Activated CD4-positive, alpha-beta T cell treated with anti-CD3 and anti-CD28 coated beads, Interleukin-2, amount 50 U/mL, for 48 hours (primary cell): ENCODE measurements at regions not wholly inside any gene's neighbourhood (a gene's known extent, or its start where the extent isn't known, plus 50 kb on each side); places are given as distances from the start of the nearest gene placed in this dataset.

ENCODE experiments used
- DNase-seq, 2 experiments: peaks; one replicate each; pipeline ENCODE4 v3.0.0-alpha.2; 2020

- no peak for DNase-seq
Observed at GRCh38 chr14:65286443-65286842, 126.1 kb upstream of the FUT8 start.

- DNase-seq = peak; percentile 63 to 71
Observed at GRCh38 chr14:65287264-65288131, 125.0 kb upstream of the FUT8 start.

DNA sequence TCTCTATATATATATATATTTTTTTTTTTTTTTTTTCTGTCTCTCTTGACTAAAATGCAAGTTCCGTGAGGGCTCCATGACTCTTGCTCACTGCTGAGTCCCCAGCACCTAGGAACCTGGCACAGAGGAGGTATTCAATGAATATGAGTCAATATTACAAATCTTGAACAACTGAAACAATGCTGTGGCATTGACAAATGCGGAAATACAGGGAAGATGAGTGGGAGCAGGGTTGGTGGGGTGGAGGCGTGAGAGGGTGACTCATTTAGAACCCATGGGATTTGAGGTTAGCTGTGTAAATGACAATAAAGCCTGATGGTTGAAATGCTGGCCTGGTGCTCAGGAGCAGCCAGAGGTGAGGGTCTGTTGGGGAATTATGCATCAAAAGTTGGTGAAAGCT lies 121.7 kb upstream of the FUT8 start:
- peak; percentile 57 to 75 for DNase-seq

- DNase-seq = no peak
Observed at GRCh38 chr14:65291531-65291930, 121.0 kb upstream of the FUT8 start.

- no peak for DNase-seq
Observed at GRCh38 chr14:65294816-65295215, 117.7 kb upstream of the FUT8 start.

DNA sequence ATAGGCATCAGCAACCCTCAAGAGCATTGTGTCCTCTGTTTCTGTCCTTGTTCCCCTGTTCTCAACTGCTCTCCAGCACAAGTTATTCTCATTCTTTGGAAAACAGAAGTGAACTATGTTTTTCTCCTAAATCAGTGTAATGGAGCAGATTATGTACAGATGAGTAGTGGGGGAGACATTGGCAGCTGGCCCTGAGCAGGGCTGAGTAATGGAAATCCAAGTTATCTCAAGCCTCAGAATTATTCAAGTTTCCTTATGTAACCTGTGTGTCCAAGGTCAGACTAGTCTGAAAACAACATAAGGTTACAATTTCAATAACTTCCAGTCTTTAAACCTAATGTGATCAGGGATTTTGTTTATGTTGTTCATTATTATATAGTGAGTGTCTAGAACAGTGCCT lies 116.1 kb upstream of the FUT8 start:
- no peak for DNase-seq

DNA sequence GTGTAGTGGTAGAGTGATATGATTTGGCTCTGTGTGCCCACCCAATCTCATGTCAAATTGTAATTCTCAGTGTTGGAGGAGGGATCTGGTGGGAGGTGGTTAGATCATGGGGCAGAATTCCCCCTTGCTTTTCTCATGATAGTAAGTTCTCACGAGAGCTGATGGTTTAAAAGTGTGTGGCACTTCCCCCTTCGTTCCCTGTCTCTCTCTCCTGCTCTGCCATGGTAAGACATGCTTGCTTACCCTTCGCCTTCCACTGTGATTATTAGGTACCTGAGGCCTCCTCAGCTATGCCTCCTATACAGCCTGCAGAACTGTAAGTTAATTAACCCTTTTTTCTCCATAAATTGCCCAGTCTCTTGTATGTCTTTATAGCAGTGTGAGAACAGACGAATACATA lies 115.7 kb upstream of the FUT8 start:
- DNase-seq = no peak

GRCh38 chr14:65297744-65298143 lies 114.8 kb upstream of the FUT8 start:
- DNase-seq = no peak

DNA sequence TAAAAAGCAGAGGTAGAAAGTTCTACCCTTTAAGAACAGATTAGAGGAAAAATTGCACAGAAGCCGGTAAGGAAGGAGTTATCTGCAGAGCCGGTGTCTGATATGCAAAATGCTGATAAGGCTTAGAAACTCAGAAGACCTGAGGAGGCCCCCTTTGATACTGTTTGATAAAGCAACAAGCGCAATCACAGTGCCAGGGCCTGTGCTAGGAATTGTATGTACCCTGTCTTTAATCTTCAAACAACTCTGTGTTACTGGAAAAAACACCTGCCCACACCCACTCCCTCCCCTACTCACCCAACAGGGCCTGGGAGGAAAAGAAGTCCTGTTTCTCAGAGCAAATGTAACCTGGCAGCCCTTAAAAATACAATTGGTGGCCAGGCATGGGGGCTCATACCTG lies 112.7 kb upstream of the FUT8 start:
- no peak for DNase-seq

- no peak for DNase-seq
Observed at GRCh38 chr14:65301862-65302539, 110.5 kb upstream of the FUT8 start.

DNA sequence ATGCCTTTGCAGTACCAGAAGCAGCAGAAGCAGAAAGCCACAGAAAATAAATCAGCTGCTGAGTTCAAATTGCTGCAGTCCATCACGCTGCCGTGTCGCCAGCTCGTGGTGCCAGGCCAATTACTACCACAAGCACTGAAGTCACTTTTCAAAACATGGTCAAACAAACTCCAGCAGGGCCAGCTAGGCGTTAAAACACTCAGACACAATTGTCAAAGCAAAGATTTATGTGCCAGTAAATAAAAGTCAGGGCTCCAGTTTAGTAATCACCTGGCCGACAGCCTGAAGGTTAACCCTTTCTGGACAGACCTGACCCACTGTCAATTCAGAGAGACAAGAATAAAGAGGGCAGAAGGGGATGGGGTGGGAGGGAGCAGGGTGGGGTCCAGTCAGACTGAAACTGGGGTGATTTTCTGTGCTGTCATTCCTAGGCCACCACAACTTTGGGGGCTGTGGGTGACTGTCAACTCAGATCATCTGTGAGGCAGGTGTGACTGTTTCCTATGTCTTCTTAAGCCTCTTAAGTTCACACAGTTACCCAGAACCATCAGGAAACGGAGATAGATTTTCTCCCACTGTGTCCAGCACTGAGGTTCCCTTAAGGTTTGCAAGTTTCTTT lies 109.8 kb upstream of the FUT8 start:
- peak; percentile 55 to 66 for DNase-seq

GRCh38 chr14:65303190-65303898 lies 109.2 kb upstream of the FUT8 start:
- DNase-seq = peak in 1 of 2 experiments; percentile 46

- DNase-seq = no peak
Observed at GRCh38 chr14:65303899-65304222, 108.7 kb upstream of the FUT8 start.

DNA sequence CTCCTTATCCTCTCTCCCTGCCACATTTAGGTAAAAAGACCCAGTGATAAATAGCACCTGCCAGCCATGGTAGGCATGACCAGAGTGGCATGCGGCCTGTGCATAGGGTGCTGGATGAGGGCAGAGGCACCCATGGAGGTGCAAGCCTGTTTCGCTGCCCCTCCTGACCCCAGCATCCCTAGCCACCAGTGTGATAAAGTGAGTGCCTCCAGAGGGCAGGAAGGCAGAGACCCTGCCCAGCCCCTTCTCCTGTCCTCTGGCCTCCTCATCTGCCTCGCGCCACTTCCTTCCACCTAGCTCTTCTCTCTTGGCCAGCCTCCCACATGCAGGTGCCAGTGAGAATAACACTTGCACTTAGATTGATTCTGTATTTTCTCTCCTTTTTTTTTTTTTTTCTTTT lies 108.3 kb upstream of the FUT8 start:
- no peak for DNase-seq

DNA sequence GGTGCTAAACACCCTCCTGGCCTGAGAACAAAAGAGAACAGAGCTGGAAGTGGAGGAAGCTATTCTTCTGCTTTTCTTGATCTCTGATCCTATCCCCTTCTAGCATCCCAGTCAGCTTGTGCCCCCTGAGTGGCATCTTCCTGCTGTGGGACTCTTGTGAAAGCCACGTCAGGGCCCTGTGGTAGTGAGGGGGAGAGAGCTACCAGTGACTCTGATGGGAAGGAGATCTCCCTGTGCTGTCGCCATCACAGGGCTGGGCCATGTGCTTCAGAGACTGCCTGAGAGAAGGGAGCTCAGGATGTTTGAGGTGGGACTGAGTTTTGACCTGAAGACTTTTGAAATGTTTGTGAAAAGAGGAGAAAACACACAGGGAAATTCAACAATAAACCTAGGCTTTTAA lies 107.6 kb upstream of the FUT8 start:
- DNase-seq = no peak

GRCh38 chr14:65308536-65308935 lies 104.0 kb upstream of the FUT8 start:
- DNase-seq = no peak

DNA sequence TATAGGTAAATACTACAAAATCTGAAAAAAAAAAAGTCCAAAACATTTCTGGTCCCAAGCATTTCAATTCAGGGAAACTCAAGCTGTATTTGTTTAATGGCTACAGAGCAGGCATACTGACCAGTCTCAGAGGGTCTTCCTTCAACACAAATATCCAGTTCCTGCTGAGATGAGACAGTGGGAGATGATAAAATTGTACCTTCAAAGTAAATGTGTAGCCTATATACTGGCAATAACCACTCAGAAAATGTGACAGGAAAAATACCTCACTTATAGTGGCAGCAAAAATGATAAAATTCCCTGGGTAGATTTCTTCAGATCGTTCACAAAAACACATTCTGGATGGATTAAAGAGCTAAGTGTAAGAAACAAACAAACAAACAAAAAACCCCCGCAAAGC lies 102.0 kb upstream of the FUT8 start:
- DNase-seq = no peak

DNA sequence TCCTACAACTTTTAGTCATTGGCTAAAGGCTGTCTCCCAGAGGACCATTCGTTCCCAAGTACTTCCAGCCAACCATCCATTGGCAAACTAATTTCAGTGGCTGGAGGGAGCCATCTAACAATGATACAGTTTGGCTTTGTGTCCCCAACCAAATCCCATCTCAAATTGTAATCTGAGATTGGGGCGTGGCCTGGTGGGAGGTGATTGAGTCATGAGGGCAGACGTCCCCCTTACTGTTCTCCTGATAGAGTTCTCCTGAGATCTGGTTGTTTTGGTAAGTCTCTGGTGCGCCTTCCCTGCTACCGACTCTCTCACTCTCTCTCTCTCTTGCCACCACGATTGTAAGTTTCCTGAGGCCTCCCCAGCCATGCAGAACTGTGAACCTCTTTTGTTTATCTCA lies 99.7 kb upstream of the FUT8 start:
- DNase-seq = no peak

- DNase-seq = no peak
Observed at GRCh38 chr14:65318636-65319506, 93.7 kb upstream of the FUT8 start.

- no peak for DNase-seq
Observed at GRCh38 chr14:65320661-65321308, 91.7 kb upstream of the FUT8 start.

DNA sequence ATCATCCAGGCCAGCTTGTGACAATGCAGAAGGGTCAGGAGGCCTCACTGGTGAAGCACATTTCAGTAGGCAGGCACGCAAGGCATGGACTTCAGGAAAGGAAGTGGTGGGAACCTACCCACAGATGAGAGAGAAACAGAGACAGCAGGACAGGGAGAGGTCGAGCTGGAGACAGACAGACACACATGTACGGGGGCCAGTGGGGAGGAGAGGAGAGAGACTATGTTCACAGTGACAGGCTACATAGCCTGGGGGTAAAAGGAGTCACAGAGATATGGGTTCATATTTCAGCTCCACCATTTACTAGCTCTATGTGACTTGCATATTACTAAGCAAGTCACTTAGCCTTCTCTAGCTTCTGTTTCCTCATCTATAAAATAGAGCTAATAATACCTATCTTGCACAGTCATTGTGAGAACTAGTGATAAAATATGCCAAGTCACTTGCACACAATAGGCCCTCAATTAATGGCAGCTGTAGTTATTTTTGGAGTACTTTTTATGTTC lies 91.1 kb upstream of the FUT8 start:
- DNase-seq = peak; percentile 23 to 39

- no peak for DNase-seq
Observed at GRCh38 chr14:65329481-65329880, 83.0 kb upstream of the FUT8 start.
